Gastrocnemius medialis (tissue), 4 donors: ENCODE measurements at regions not wholly inside any gene's neighbourhood (a gene's known extent, or its start where the extent isn't known, plus 50 kb on each side); places are given as distances from the start of the nearest gene placed in this dataset.
"Not testable (repeated sequence)": the region's sequence is repeated elsewhere in the genome, so short reads cannot be mapped to it uniquely, and the experiment has no call there.

ENCODE experiments used
- ATAC-seq, 2 donors: fragments of 150-250 bp; one replicate each; pipeline ENCODE4 v1.9.1; 2016
- DNase-seq, 2 donors: peaks; one replicate each; pipeline ENCODE4 v3.0.0-alpha.2; 2019
- H3K27ac ChIP-seq, 4 donors: fragments of 200-600 bp; sonication (generic); 1 replicate in 1 of 4; 2 replicates in 3 of 4; pipeline ENCODE4 v1.5.1; 2016 to 2018; ENCODE audit warnings: mild to moderate bottlenecking in 2 of 4, moderate library complexity in 1 of 4
- H3K27me3 ChIP-seq, 3 donors: fragments of 200-600 bp; sonication (generic) in 2 of 3; 1 replicate in 1 of 3; 2 replicates in 2 of 3; pipeline versions ENCODE4 v1.5.1 to v1.6.0; 2016 to 2019; ENCODE audit warnings: mild to moderate bottlenecking in 1 of 3, moderate library complexity in 1 of 3
- H3K36me3 ChIP-seq, 2 donors: fragments of 200-600 bp; sonication (generic) in 1 of 2; one replicate each; pipeline ENCODE4 v1.5.1; 2017 to 2018
- H3K4me1 ChIP-seq, 2 donors: fragments of 200-600 bp; sonication (generic) in 1 of 2; one replicate each; pipeline ENCODE4 v1.5.1; 2016 to 2017; ENCODE audit warnings: mild to moderate bottlenecking in 2 of 2
- H3K4me3 ChIP-seq, 4 donors: fragments of 200-600 bp; sonication (generic) in 3 of 4; 1 replicate in 1 of 4; 2 replicates in 3 of 4; pipeline ENCODE4 v1.5.1; 2016 to 2019; ENCODE audit warnings: mild to moderate bottlenecking in 2 of 4
- H3K9me3 ChIP-seq, 3 donors: fragments of 200-600 bp; sonication (generic) in 2 of 3; 1 replicate in 1 of 3; 2 replicates in 2 of 3; pipeline ENCODE4 v1.5.1; 2016 to 2019
- POLR2A ChIP-seq, 2 donors: fragments of 450-650 bp; IDR thresholded peaks; one replicate each; pipeline ENCODE4 v1.6.1; 2017; ENCODE audit warnings: antibody characterized with exemption in 2 of 2, mild to moderate bottlenecking in 2 of 2, moderate library complexity in 2 of 2
- in situ Hi-C, 4 donors: fragments of 200-750 bp; cut with MboI; loops; one replicate each; pipeline versions ENCODE4 v1.15.0 to v1.8.0; 2017; ENCODE audit warnings: low sequenced_read_pairs in 4 of 4
- intact Hi-C: fragments of 100-400 bp; cut with DNase I; formaldehyde crosslinking; loops from one replicate; pipeline ENCODE4 v1.15.1; 2023; ENCODE audit warnings: low total_unique reads
- TF ChIP-seq, protein P1 (sequence below), 5 experiments: fragments of 450-650 bp in 3 of 5; fragments of 200-600 bp in 2 of 5; sonication (generic) in 2 of 5; IDR thresholded peaks in 4 of 5; conservative IDR thresholded peaks in 1 of 5; 1 replicate in 4 of 5; 2 replicates in 1 of 5; pipeline ENCODE4 v1.5.1; 2016 to 2019; ENCODE audit warnings: antibody characterized with exemption in 5 of 5, mild to moderate bottlenecking in 3 of 5, moderate library complexity in 3 of 5

DNA sequence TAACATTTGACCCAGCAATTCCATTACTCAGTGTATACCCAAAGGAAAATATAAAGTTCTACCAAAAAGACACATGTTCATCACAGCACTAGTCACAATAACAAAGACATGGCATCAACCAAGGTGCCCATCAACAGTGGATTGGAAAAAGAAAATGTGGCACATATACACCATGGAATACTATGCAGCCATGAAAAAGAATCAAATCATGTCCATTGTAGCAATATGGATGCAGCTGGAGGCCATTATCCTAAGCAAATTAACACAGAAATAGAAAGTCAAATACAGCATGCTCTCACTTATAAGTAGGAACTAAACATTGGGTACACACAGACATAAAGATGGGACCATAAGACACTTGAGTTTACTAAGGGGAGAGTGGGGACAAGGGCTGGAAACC, 441.9 kb upstream of the ID4 start:
- no peak for ATAC-seq

DNA sequence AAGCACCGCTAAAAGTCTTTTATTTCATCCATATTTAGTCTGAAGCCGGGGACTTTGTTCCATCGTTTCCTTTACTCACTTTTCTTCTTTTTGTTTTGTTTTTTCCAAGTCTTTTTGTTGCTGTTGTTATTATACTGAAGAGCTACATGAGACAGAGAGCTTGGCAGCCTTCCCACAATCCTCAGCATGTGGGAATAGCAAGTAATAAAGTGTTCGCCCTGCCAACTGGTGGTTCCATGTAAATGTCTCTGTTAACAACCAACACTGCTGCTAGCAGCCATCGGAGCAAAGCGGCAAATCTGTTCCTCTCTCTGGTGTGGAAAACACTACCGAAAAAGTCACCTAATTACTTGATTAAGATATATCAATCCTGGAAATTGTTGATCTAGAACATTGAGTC, 437.8 kb upstream of the ID4 start:
- in situ Hi-C loops (no loop called here), intact Hi-C loops (no loop called here)
- Histone ChIP-seq H3K4me3 (no peak overlapping the region), H3K36me3 (no peaks in the 10 kb centered on the region), H3K27me3 (no peaks in the 10 kb centered on the region), H3K4me1 (no peaks in the 10 kb centered on the region), H3K27ac (no peak overlapping the region), H3K9me3 (no peaks in the 10 kb centered on the region)
- ATAC-seq, result no peak
- no peak for DNase-seq
- TF ChIP-seq, protein P1, sequence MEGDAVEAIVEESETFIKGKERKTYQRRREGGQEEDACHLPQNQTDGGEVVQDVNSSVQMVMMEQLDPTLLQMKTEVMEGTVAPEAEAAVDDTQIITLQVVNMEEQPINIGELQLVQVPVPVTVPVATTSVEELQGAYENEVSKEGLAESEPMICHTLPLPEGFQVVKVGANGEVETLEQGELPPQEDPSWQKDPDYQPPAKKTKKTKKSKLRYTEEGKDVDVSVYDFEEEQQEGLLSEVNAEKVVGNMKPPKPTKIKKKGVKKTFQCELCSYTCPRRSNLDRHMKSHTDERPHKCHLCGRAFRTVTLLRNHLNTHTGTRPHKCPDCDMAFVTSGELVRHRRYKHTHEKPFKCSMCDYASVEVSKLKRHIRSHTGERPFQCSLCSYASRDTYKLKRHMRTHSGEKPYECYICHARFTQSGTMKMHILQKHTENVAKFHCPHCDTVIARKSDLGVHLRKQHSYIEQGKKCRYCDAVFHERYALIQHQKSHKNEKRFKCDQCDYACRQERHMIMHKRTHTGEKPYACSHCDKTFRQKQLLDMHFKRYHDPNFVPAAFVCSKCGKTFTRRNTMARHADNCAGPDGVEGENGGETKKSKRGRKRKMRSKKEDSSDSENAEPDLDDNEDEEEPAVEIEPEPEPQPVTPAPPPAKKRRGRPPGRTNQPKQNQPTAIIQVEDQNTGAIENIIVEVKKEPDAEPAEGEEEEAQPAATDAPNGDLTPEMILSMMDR (IDR thresholded peaks at IDR 0.05 in 4 of 5, conservative IDR thresholded peaks at IDR 0.05 in 1 of 5), result no peak

More for the DNA sequence above, 441.9 kb upstream of the ID4 start:
- H3K9me3 ChIP-seq, result no peaks in the 10 kb centered on the region
- no peak overlapping the region for H3K27ac ChIP-seq
- no peak for DNase-seq
- in situ Hi-C loops (no loop called here), intact Hi-C loops (no loop called here)
- H3K27me3 ChIP-seq, result no peaks in the 10 kb centered on the region
- no peaks in the 10 kb centered on the region for H3K36me3 ChIP-seq
- H3K4me3 ChIP-seq, result no peak overlapping the region
- no peaks in the 10 kb centered on the region for H3K4me1 ChIP-seq
- no peak for TF ChIP-seq POLR2A (IDR thresholded peaks at IDR 0.05)
- TF ChIP-seq, protein P1 (IDR thresholded peaks at IDR 0.05 in 4 of 5, conservative IDR thresholded peaks at IDR 0.05 in 1 of 5), result no peak

DNA sequence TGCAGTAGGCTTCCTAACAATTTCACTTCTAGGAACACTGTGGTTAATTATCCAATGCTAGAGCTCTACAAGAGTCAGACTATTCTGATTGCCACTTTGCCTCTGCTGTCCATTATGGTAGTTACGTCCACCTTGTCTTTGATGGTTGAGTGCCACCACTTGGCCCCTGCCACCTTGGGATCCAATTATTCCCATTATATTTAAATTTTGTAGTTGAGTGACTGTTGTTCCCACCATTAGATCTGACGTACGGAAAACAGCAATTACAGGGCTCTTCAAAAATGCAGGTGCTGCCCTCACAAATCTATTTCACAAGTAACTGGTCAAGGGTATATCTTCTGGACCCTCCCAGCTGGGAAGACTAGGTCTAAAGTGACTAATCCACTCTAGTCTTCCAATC, 432.3 kb upstream of the ID4 start:
- in situ Hi-C loops, intact Hi-C loops, H3K4me1 ChIP-seq, H3K27me3 ChIP-seq, H3K36me3 ChIP-seq, DNase-seq, ATAC-seq, H3K27ac ChIP-seq, H3K4me3 ChIP-seq, H3K9me3 ChIP-seq: not testable (repeated sequence)

- no peaks in the 10 kb centered on the region for H3K4me1 ChIP-seq
- in situ Hi-C loops, result no loop called here
- no peak overlapping the region for H3K4me3 ChIP-seq
These were observed 428.8 kb upstream of the ID4 start for GRCh38 chr6:19408331-19408730.

GRCh38 chr6:19410481-19410880, 426.7 kb upstream of the ID4 start:
- TF ChIP-seq, protein P1 (IDR thresholded peaks at IDR 0.05 in 4 of 5, conservative IDR thresholded peaks at IDR 0.05 in 1 of 5), result no peak
- Histone ChIP-seq H3K36me3 (no peaks in the 10 kb centered on the region), H3K27me3 (no peaks in the 10 kb centered on the region), H3K4me1 (no peaks in the 10 kb centered on the region), H3K27ac (no peak overlapping the region), H3K9me3 (no peaks in the 10 kb centered on the region), H3K4me3 (no peak overlapping the region)
- in situ Hi-C loops, result no loop called here
- DNase-seq (no peak), ATAC-seq (no peak)
- intact Hi-C loops, result no loop called here

More at GRCh38 chr6:19408331-19408730, 428.8 kb upstream of the ID4 start:
- no peaks in the 10 kb centered on the region for H3K9me3 ChIP-seq
- no peak for ATAC-seq
- no peak overlapping the region for H3K27ac ChIP-seq
- intact Hi-C loops, result no loop called here
- DNase-seq, result no peak
- TF ChIP-seq, protein P1 (IDR thresholded peaks at IDR 0.05 in 4 of 5, conservative IDR thresholded peaks at IDR 0.05 in 1 of 5), result no peak
- TF ChIP-seq POLR2A (IDR thresholded peaks at IDR 0.05), result no peak
- H3K36me3 ChIP-seq, result no peaks in the 10 kb centered on the region
- H3K27me3 ChIP-seq, result no peaks in the 10 kb centered on the region
